GM23338 (cell line): ENCODE measurements at regions not wholly inside any gene's neighbourhood (a gene's known extent, or its start where the extent isn't known, plus 50 kb on each side); places are given as distances from the start of the nearest gene placed in this dataset.

ENCODE experiments used
- CREB1 ChIP-seq: fragments of 250-450 bp; sonication (Bioruptor Pico); IDR thresholded peaks from 2 replicates; pipeline ENCODE4 v1.5.0; 2020; ENCODE audit warnings: low read depth, mild to moderate bottlenecking, moderate library complexity
- EZH2 ChIP-seq: fragments of 200-600 bp; sonication (generic); IDR thresholded peaks from one replicate; pipeline ENCODE4 v1.8.0; 2017; ENCODE audit warnings: antibody characterized with exemption, mild to moderate bottlenecking, low read depth; ENCODE audit not compliant: unreplicated experiment
- EZH2phosphoT487 ChIP-seq: fragments of 200-600 bp; sonication (generic); IDR thresholded peaks from one replicate; pipeline ENCODE4 v1.8.1; 2018; ENCODE audit warnings: antibody characterized with exemption; ENCODE audit not compliant: unreplicated experiment
- JUNB ChIP-seq: IDR thresholded peaks from one replicate; pipeline ENCODE4 v1.6.1; 2016; ENCODE audit warnings: antibody characterized with exemption; ENCODE audit not compliant: unreplicated experiment
- NANOG ChIP-seq: IDR thresholded peaks from 2 replicates; pipeline ENCODE4 v1.6.1; 2016; ENCODE audit warnings: antibody characterized with exemption, borderline replicate concordance
- POLR2AphosphoS5 ChIP-seq: IDR thresholded peaks from 2 replicates; pipeline ENCODE4 v1.6.1; 2016; ENCODE audit warnings: antibody characterized with exemption, low read depth
- STAT1 ChIP-seq: IDR thresholded peaks from one replicate; pipeline ENCODE4 v1.6.1; 2016; ENCODE audit warnings: antibody characterized with exemption; ENCODE audit not compliant: unreplicated experiment
- ZNF114 ChIP-seq: fragments of 250-450 bp; sonication (Bioruptor Pico); IDR thresholded peaks from 2 replicates; pipeline ENCODE4 v1.5.0; 2020; ENCODE audit warnings: mild to moderate bottlenecking, moderate library complexity
- ZNF331 ChIP-seq: fragments of 250-450 bp; sonication (Bioruptor Pico); IDR thresholded peaks from 2 replicates; pipeline ENCODE4 v1.5.0; 2020; ENCODE audit warnings: low read depth, mild to moderate bottlenecking, moderate library complexity
- TF ChIP-seq, protein P1 (sequence below), 2 experiments: fragments of 200-600 bp in 1 of 2; sonication (generic) in 1 of 2; conservative IDR thresholded peaks; 2 replicates each; pipeline versions ENCODE4 v1.5.1 to v1.6.1; 2016 to 2017; ENCODE audit warnings: antibody characterized with exemption in 2 of 2, low read depth in 2 of 2, mild to moderate bottlenecking in 2 of 2, moderate library complexity in 1 of 2
- TF ChIP-seq, protein P2 (sequence below): IDR thresholded peaks from one replicate; pipeline ENCODE4 v1.6.1; 2018; ENCODE audit warnings: antibody characterized with exemption; ENCODE audit not compliant: unreplicated experiment
- TF ChIP-seq, protein P3 (sequence below): IDR thresholded peaks from 2 replicates; pipeline ENCODE4 v1.6.1; 2016; ENCODE audit warnings: antibody characterized with exemption

DNA sequence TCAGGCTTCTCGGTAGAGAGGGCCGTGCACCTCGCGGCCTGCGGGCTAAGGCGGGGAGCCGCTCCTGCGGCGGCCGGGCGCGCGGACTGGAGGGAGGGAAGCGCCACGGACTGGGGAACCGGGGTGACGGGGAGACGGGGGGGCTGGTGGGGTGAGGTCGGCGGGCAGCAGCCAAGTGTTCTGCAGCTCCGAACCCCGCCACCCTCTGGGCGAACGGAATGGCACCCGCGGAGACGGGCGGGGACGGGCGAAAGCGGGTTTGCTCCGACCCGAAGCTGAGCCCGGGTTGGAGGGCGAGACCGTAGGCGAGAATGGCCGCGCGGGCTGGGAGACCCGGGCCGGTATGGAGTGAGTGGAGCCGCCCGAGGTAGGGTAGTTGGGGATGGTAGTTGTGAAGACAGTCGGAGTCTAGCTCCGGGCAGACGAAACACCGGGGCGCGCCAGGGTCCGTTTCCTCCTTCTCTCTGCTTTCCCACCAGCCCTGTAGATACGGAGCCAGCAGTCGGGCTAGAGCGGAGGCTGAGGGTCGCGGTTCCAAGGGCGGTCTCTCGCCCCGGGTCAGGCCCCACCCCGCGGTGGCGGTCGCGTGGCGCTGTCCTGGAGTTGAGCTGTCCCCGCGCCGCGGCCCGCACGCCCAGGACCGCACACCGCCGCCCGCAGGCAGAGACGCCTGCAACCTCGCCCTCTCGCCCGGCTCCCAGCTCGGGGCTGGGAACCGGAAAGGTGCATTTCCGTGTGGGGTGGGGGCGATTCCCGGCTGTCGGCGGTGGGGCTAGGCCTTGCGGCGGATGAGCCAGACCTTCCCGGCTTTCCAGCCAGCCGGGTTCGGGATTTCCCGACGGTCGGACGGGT is 160.3 kb upstream of the SIX2 start (continued):
- TF ChIP-seq, protein P1, sequence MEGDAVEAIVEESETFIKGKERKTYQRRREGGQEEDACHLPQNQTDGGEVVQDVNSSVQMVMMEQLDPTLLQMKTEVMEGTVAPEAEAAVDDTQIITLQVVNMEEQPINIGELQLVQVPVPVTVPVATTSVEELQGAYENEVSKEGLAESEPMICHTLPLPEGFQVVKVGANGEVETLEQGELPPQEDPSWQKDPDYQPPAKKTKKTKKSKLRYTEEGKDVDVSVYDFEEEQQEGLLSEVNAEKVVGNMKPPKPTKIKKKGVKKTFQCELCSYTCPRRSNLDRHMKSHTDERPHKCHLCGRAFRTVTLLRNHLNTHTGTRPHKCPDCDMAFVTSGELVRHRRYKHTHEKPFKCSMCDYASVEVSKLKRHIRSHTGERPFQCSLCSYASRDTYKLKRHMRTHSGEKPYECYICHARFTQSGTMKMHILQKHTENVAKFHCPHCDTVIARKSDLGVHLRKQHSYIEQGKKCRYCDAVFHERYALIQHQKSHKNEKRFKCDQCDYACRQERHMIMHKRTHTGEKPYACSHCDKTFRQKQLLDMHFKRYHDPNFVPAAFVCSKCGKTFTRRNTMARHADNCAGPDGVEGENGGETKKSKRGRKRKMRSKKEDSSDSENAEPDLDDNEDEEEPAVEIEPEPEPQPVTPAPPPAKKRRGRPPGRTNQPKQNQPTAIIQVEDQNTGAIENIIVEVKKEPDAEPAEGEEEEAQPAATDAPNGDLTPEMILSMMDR (conservative IDR thresholded peaks at IDR 0.05; ENCODE audit: low read depth in 2 of 2): 0 out of 4 replicates have a peak, but pooled peaks of 1 of the 2 experiments have one; percentile 6
- TF ChIP-seq EZH2phosphoT487: no peak
- no peak for TF ChIP-seq STAT1
- no peak for TF ChIP-seq JUNB
- no peak for TF ChIP-seq NANOG
- TF ChIP-seq, protein P2, sequence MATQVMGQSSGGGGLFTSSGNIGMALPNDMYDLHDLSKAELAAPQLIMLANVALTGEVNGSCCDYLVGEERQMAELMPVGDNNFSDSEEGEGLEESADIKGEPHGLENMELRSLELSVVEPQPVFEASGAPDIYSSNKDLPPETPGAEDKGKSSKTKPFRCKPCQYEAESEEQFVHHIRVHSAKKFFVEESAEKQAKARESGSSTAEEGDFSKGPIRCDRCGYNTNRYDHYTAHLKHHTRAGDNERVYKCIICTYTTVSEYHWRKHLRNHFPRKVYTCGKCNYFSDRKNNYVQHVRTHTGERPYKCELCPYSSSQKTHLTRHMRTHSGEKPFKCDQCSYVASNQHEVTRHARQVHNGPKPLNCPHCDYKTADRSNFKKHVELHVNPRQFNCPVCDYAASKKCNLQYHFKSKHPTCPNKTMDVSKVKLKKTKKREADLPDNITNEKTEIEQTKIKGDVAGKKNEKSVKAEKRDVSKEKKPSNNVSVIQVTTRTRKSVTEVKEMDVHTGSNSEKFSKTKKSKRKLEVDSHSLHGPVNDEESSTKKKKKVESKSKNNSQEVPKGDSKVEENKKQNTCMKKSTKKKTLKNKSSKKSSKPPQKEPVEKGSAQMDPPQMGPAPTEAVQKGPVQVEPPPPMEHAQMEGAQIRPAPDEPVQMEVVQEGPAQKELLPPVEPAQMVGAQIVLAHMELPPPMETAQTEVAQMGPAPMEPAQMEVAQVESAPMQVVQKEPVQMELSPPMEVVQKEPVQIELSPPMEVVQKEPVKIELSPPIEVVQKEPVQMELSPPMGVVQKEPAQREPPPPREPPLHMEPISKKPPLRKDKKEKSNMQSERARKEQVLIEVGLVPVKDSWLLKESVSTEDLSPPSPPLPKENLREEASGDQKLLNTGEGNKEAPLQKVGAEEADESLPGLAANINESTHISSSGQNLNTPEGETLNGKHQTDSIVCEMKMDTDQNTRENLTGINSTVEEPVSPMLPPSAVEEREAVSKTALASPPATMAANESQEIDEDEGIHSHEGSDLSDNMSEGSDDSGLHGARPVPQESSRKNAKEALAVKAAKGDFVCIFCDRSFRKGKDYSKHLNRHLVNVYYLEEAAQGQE: no peak
- TF ChIP-seq ZNF331: no peak
- TF ChIP-seq POLR2AphosphoS5: no peak
- no peak for TF ChIP-seq ZNF114
- peak; percentile 30 for TF ChIP-seq EZH2
- TF ChIP-seq, protein P3, sequence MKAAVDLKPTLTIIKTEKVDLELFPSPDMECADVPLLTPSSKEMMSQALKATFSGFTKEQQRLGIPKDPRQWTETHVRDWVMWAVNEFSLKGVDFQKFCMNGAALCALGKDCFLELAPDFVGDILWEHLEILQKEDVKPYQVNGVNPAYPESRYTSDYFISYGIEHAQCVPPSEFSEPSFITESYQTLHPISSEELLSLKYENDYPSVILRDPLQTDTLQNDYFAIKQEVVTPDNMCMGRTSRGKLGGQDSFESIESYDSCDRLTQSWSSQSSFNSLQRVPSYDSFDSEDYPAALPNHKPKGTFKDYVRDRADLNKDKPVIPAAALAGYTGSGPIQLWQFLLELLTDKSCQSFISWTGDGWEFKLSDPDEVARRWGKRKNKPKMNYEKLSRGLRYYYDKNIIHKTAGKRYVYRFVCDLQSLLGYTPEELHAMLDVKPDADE: 0 out of 2 replicates have a peak, but pooled peaks have one; percentile 14
- TF ChIP-seq CREB1 (CRISPR knock-in tag): no peak
